A673 (cell line): ENCODE measurements at regions not wholly inside any gene's neighbourhood (a gene's known extent, or its start where the extent isn't known, plus 50 kb on each side); places are given as distances from the start of the nearest gene placed in this dataset.

Experiments
- EZH2 ChIP-seq: fragments of 200-600 bp; sonication (generic); IDR thresholded peaks from 2 replicates; pipeline ENCODE4 v1.6.1; 2017; ENCODE audit warnings: borderline replicate concordance, low read depth, mild to moderate bottlenecking, mixed read lengths, antibody characterized with exemption, low read length; ENCODE audit not compliant: poor library complexity, severe bottlenecking
- TF ChIP-seq, protein P1 (sequence below): fragments of 300-800, 200-600 bp; sonication (generic); conservative IDR thresholded peaks from 2 replicates; pipeline ENCODE4 v1.5.1; 2017; ENCODE audit warnings: low read depth, mild to moderate bottlenecking, antibody characterized with exemption, low read length, moderate library complexity, mixed read lengths

GRCh38 chr6:113329942-113330635, 527.1 kb upstream of the MARCKS start:
- TF ChIP-seq, protein P1, sequence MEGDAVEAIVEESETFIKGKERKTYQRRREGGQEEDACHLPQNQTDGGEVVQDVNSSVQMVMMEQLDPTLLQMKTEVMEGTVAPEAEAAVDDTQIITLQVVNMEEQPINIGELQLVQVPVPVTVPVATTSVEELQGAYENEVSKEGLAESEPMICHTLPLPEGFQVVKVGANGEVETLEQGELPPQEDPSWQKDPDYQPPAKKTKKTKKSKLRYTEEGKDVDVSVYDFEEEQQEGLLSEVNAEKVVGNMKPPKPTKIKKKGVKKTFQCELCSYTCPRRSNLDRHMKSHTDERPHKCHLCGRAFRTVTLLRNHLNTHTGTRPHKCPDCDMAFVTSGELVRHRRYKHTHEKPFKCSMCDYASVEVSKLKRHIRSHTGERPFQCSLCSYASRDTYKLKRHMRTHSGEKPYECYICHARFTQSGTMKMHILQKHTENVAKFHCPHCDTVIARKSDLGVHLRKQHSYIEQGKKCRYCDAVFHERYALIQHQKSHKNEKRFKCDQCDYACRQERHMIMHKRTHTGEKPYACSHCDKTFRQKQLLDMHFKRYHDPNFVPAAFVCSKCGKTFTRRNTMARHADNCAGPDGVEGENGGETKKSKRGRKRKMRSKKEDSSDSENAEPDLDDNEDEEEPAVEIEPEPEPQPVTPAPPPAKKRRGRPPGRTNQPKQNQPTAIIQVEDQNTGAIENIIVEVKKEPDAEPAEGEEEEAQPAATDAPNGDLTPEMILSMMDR: no peak
- no peak for TF ChIP-seq EZH2
